ENCODE measurements at regions not wholly inside any gene's neighbourhood (a gene's known extent, or its start where the extent isn't known, plus 50 kb on each side); places are given as distances from the start of the nearest gene placed in this dataset.

- DNase-seq = no peak
These were observed 230.2 kb upstream of the NT5C1B start for GRCh38 chr2:18819566-18819965.

- no peak for DNase-seq
These were observed 225.0 kb upstream of the NT5C1B start for GRCh38 chr2:18814387-18814786.

GRCh38 chr2:18804536-18804935, 215.2 kb upstream of the NT5C1B start:
- DNase-seq = no peak

DNA sequence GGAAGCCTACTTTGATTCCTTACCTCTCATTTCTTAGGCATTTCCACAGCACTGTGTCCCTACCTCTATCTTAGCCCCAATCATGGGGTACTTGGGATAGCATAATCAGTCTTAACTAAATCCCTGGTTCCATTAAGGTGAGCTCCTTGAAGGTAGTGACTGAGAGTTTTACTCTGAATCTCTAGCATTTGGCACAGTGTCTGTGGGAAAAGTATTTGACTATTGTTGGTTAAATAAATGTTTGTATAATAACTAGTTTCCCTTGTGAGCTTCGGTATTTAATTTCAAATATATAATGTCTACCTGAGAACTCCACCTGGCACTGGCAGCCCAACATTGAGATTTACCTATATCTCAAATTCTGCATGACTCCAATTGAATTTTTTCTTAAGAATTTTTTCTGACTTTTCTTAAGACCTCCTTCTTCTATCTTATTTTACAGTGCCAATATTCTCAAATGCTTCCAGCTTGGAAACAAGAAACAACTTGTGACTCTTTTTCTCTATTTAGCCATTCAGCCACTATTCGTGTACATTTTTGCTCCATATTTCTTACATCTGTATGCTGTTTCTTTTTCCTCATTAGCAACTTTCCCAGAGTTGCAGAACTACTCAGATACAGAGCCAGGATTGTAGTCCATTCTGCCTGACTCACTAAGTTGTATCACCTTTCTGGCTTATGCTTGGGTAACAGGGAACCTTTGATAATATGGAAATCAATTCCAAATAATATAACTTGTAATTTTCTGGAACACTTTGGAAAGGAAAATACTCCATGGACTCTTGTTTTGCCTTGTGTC, 214.0 kb upstream of the NT5C1B start:
- no peak for DNase-seq

- no peak for DNase-seq
These were observed 211.0 kb upstream of the NT5C1B start for GRCh38 chr2:18800240-18800971.

DNA sequence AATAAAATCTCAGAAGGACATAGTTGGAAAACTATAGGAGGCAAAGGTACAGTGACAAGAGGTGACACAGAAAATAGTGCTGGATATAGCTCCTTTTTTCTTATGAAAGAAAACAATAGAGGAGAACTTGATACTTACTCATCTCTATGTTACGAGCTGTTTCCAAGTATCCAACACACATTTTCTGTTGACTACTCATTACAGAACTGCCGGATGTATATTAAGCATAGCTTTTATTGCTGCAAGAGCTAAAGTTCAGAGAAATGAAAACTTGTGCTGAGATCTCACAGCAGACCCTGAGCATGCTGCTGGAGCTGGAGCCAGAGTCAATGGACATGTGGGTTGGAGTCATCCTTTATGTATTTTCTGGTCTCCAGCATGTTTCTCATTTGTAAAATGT, 210.0 kb upstream of the NT5C1B start:
- no peak for DNase-seq

- no peak for DNase-seq
These were observed 207.9 kb upstream of the NT5C1B start for GRCh38 chr2:18797133-18797845.

- DNase-seq = no peak
These were observed 206.5 kb upstream of the NT5C1B start for GRCh38 chr2:18795906-18796305.

GRCh38 chr2:18792684-18793083, 203.3 kb upstream of the NT5C1B start:
- no peak for DNase-seq

DNA sequence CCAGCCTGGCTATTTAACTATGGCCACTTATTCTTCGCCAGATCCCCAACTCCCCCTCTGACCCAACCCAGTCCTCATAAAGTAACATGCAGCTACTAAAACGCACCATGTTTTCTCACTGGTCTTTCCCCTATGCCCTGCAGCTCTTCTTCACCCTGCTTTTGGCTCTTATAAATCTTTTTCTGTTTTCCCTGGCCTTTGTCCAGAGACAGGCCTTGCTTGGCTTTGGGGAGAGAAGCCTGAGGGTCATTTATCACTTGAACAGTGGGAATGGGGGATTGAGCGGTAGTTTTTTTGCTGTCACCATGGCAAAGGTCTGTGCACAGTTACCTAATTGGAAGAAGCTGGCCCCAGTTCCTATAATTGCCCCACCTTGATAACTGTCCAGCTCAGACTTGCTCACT, 202.9 kb upstream of the NT5C1B start:
- DNase-seq = no peak

GRCh38 chr2:18791172-18791797, 201.9 kb upstream of the NT5C1B start:
- no peak for DNase-seq

- no peak for DNase-seq
These were observed 201.3 kb upstream of the NT5C1B start for GRCh38 chr2:18790509-18791171.

DNA sequence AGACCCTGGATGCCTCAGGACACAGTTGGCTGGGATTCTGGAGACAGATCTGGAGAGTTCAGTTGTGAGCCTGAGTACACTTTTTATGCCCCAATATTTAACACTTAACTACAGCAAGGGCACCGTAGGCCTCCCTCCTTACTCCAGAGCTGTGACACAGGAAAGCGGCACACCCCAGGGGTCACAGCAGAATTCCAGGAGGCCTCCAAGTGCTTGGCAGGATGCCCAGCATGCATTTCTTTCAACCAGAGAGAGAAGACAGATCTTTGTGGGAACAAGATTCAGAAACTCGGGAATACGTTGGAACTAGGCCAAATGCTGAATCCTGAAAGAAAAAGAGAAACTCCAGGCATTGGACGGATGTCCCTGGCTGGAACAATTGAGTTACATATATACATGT, 199.2 kb upstream of the NT5C1B start:
- no peak for DNase-seq

DNA sequence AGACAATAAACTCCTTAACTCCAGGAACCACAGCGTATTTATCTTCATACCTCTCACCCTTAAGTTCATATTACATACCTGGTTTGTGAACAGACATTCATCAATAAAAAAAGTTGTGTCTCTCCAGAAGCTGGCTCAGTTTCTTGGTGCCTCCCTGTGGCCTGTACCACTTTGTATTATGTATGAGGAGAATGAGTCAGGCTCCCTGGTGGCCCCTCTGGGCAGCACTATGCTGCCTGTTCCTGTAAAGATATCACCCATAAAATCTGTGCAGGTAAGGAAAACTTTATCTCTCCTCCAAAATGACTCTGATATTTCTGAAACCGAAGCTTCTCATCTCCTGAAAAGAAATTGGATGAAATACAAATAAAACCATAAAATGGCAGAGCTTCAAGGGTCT, 198.4 kb upstream of the NT5C1B start:
- DNase-seq = no peak

DNA sequence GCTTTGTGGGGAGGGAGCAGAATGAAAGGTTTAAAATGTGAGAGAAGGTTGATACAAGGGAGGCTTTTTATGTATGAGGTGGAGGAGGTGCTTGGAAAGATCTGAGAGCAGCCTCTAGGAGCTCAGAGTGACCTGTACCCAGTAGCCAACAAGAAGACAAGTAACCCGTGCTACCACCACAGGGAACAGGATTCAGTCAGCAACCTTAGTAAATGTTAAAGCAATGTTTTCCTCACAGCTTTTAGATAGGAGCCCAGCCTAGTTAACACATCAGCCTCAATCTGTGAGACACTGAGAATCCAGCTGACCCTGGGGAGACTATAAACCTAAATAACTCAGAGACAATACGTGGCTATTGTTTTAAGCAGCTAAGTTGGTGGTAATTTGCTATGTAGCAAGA, 194.9 kb upstream of the NT5C1B start:
- no peak for DNase-seq

GRCh38 chr2:18781541-18782280, 192.3 kb upstream of the NT5C1B start:
- DNase-seq = no peak

- DNase-seq = no peak
These were observed 188.0 kb upstream of the NT5C1B start for GRCh38 chr2:18777250-18777812.

DNA sequence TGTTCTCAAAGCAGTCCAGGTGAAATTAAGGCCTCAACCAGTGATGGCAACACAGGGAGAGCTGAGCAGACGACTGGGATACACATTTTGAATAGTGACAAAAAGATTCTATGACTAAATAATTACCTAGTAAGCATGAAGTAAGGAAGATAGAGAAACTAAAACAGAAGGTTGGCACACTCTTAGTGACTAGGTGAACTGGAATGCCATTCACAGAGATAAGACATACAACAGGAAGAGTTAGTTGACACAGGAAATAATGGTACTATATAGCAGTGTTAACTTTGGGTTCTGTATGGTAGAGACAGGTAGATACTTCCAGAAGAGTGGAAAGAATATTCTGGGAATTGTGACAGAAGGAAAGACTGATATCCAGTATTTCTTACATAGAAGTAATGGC, 181.8 kb upstream of the NT5C1B start:
- DNase-seq = no peak

DNA sequence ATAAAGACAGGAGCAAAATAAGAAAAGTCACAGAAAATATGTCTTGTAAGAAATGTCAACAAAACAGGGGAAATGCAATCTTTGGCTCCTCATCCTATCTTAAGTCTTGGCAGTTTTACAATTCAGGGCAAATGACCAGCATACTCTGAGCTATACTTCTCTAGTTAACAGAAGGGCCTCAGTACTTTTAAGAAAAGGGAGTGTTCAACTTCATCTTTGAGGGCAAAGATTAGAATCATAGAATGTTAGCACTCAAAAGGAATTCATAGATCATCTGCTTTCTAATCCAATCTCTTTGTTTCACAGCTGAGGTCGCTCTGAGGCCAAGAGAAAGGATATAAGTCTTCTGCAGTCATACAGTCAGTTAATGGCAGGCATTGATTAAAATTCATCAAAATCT, 174.0 kb upstream of the NT5C1B start:
- DNase-seq = no peak

DNA sequence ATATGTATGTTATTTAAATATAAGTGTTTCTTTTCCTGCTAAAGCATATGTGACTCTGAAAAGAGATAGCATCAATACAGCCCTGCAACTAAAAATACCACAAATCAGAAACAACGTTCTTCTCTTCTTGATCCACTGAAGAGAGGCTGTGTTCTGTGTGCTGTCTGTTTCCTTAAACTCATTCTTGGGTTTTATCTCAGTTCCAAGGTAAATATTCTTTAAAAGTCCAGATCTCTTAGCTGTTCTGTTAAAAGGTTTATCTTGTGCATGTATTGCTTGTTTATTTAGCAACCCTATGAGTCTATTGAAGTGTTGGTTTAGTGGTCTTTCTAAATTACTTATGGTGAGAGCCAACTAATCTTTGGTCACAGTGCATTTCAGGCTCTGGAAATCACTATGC, 173.3 kb upstream of the NT5C1B start:
- no peak for DNase-seq

DNA sequence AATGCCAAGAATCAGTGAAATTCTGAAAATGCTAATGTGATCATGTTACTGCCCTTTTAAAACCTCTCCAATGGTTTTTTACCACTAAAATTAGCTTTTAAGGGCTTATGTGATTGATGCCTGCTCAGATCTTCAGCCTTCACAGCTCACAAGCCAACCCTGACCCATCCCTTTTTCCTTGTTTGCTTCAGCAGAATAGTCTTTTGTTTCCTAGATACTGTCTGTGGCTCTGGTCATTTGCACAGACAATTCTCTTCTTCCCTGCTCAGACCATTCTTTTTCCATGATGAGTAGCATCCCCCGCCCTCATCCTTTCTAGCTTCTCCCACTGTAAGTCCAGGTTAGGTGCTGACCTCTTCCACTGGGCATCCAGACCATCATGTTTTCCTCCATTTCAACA, 164.9 kb upstream of the NT5C1B start:
- no peak for DNase-seq

- no peak for DNase-seq
These were observed 164.4 kb upstream of the NT5C1B start for GRCh38 chr2:18753722-18754121.

Data from CD4-positive, alpha-beta T cell treated with Interleukin-21 for 1 hour (primary cell).